ENCODE measurements at regions not wholly inside any gene's neighbourhood (a gene's known extent, or its start where the extent isn't known, plus 50 kb on each side); places are given as distances from the start of the nearest gene placed in this dataset.

GRCh38 chr2:18413676-18414396 is 146.6 kb downstream of the RDH14 start:
- peak overlapping the region; percentile 57 for H3K9ac ChIP-seq (replicated peaks; ENCODE audit: extremely low read depth, insufficient read depth, low read length)
- peak; percentile 95 for FAIRE-seq
- H3K36me3 ChIP-seq (ENCODE audit: control insufficient read depth in 2 of 2, extremely low read depth in 1 of 2, insufficient read depth in 2 of 2, low read length in 2 of 2): no peaks in the 10 kb centered on the region
- H2AFZ ChIP-seq (ENCODE audit: low read depth, low read length): peak overlapping the region; percentile 27
- BruUV-seq (replicated peaks): TSS peak; percentile 47
- DNase-seq (ENCODE audit: low read depth, low spot score): peak; percentile 85
- H3K27me3 ChIP-seq (ENCODE audit: control insufficient read depth in 2 of 2, insufficient read depth in 2 of 2, low read length in 2 of 2): no peaks in the 10 kb centered on the region
- H4K20me1 ChIP-seq (replicated peaks; ENCODE audit: control insufficient read depth, extremely low read depth, insufficient read depth, low read length): no peaks in the 10 kb centered on the region
- ChIA-PET CTCF (interaction anchor here (0.7 to 2.5 kb wide), 9 partner anchors 9 to 107 kb away, joined by 3 to 9 read pairs (median 4); no protein-coding TSS in a partner anchor), POLR2A (no interaction called here)
- H3K9me1 ChIP-seq (replicated peaks; ENCODE audit: control insufficient read depth, extremely low read depth, insufficient read depth, low read length): no peaks in the 10 kb centered on the region
- H3K4me1 ChIP-seq (ENCODE audit: control insufficient read depth, extremely low read depth, insufficient read depth, low read length): peaks cover 24% of the 10 kb centered on the region
- peak overlapping the region in 1 of 3 experiments; percentile 29 for H3K4me3 ChIP-seq (replicated peaks in 1 of 3; ENCODE audit: insufficient read depth in 1 of 3, low read depth in 1 of 3, low read length in 3 of 3)
- intact Hi-C loops (cut with micrococcal nuclease) (loop anchor here (1.0 kb wide), 1 partner anchor 115 kb away; no protein-coding TSS in a partner anchor), dilution Hi-C loops (cut with MboI; ENCODE audit: extremely low pct_ligation_motif_present, low sequenced_read_pairs) (no loop called here)
- peak overlapping the region; percentile 86 for H3K27ac ChIP-seq (ENCODE audit: insufficient read depth, low read depth, low read length)
- H3K4me2 ChIP-seq (ENCODE audit: insufficient read depth, low read length): peak overlapping the region; percentile 90
- H3K9me3 ChIP-seq (replicated peaks; ENCODE audit: control insufficient read depth, insufficient read depth, low read length): no peaks in the 10 kb centered on the region
- no peaks in the 10 kb centered on the region for H3K79me2 ChIP-seq (ENCODE audit: control insufficient read depth, insufficient read depth, low read length)
- TF ChIP-seq JUN (IDR thresholded peaks at IDR 0.05; ENCODE audit: borderline replicate concordance, insufficient read depth, insufficient read length, low read depth): peak; percentile 76
- peak; percentile 37 for TF ChIP-seq POLR2AphosphoS5 (IDR thresholded peaks at IDR 0.05; ENCODE audit: insufficient read depth, low read depth, low read length)
- TF ChIP-seq GATA2 (IDR thresholded peaks at IDR 0.05; ENCODE audit: insufficient read depth, insufficient read length, low read depth, low read length): peak; percentile 39
- TF ChIP-seq CTCF (IDR thresholded peaks at IDR 0.05; ENCODE audit: extremely low read depth in 1 of 2, insufficient read depth in 1 of 2, low read depth in 1 of 2, low read length in 2 of 2): no peak
- TF ChIP-seq FOS (IDR thresholded peaks at IDR 0.05; ENCODE audit: borderline replicate concordance, insufficient read depth, low read length): peak; percentile 95
- no peak for TF ChIP-seq POLR2A (IDR thresholded peaks at IDR 0.05; ENCODE audit: low read depth, low read length)

All from endothelial cell of umbilical vein (primary cell).